ENCODE measurements at regions not wholly inside any gene's neighbourhood (a gene's known extent, or its start where the extent isn't known, plus 50 kb on each side); places are given as distances from the start of the nearest gene placed in this dataset.

GRCh38 chr7:34523226-34523918 lies 134.6 kb upstream of the NPSR1 start:
- no peak for DNase-seq
- no TSS peak for BruUV-seq (replicated peaks)
- H3K4me1 Mint-ChIP-seq (ENCODE audit: low read depth, unreplicated experiment): no peaks in the 10 kb centered on the region
- H3K9me3 Mint-ChIP-seq (ENCODE audit: low read depth, unreplicated experiment): peaks cover 10% of the 10 kb centered on the region
- no peaks in the 10 kb centered on the region for H3K27me3 Mint-ChIP-seq (ENCODE audit: unreplicated experiment)
- TF ChIP-seq, protein P1, sequence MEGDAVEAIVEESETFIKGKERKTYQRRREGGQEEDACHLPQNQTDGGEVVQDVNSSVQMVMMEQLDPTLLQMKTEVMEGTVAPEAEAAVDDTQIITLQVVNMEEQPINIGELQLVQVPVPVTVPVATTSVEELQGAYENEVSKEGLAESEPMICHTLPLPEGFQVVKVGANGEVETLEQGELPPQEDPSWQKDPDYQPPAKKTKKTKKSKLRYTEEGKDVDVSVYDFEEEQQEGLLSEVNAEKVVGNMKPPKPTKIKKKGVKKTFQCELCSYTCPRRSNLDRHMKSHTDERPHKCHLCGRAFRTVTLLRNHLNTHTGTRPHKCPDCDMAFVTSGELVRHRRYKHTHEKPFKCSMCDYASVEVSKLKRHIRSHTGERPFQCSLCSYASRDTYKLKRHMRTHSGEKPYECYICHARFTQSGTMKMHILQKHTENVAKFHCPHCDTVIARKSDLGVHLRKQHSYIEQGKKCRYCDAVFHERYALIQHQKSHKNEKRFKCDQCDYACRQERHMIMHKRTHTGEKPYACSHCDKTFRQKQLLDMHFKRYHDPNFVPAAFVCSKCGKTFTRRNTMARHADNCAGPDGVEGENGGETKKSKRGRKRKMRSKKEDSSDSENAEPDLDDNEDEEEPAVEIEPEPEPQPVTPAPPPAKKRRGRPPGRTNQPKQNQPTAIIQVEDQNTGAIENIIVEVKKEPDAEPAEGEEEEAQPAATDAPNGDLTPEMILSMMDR (IDR thresholded peaks at IDR 0.05; ENCODE audit: unreplicated experiment): no peak
- H3K4me3 Mint-ChIP-seq (ENCODE audit: low read depth, unreplicated experiment): no peak overlapping the region
- CTCF ChIA-PET: no interaction called here
- H3K36me3 Mint-ChIP-seq (ENCODE audit: insufficient read depth, unreplicated experiment): no peaks in the 10 kb centered on the region
- no peak overlapping the region for H3K27ac Mint-ChIP-seq (ENCODE audit: unreplicated experiment)
- intact Hi-C loops (cut with micrococcal nuclease; ENCODE audit: unreplicated experiment): no loop called here

DNA sequence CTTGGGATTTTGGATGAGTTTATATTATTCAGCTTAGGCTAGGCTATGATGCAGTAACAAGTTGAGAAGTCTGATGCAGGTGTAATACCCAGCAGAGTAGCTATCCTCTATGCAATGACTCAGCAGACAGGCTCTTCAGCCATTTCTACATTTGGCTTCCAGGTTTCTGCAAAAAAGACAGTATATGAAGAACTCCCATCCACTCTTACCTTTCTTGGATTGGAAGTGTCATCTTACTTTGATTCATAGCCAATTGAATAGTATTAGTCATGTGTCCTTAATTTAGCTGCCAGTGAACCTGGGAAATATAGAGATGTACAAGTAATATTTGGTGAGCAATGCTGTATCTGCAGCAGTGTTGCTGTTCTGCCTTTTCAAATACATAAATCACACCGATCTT lies 127.8 kb upstream of the NPSR1 start:
- Mint-ChIP-seq H3K9me3 (ENCODE audit: low read depth, unreplicated experiment) (peaks cover 7% of the 10 kb centered on the region), H3K27me3 (ENCODE audit: unreplicated experiment) (no peaks in the 10 kb centered on the region), H3K4me3 (ENCODE audit: low read depth, unreplicated experiment) (no peak overlapping the region), H3K36me3 (ENCODE audit: insufficient read depth, unreplicated experiment) (no peaks in the 10 kb centered on the region), H3K4me1 (ENCODE audit: low read depth, unreplicated experiment) (no peaks in the 10 kb centered on the region), H3K27ac (ENCODE audit: unreplicated experiment) (no peak overlapping the region)
- no peak for DNase-seq
- intact Hi-C loops (cut with micrococcal nuclease; ENCODE audit: unreplicated experiment): no loop called here
- CTCF ChIA-PET: interaction anchor here (0.6 to 0.7 kb wide), 2 partner anchors 33 to 462 kb away, joined by 3 to 7 read pairs; no protein-coding TSS in a partner anchor
- TF ChIP-seq, protein P1 (IDR thresholded peaks at IDR 0.05; ENCODE audit: unreplicated experiment): no peak
- no TSS peak for BruUV-seq (replicated peaks)

DNA sequence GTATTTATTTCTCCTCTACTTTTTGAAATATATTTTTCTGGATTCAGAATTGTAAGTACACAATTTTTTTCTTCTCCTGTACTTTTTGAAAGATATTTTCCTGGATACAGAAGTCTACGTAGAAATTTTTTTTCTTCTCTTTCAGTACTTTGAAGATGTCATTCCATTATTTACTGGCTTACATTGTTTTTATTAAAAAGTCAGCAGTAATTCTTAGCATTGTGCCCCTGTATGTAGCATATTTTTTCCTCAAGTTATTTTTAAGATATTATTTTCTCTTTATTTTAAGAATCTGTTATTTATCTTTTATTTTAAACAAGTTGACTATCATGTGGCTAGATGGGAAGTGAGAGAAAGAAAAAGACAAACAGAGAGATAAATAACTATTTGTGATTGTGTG lies 119.0 kb upstream of the NPSR1 start:
- peaks cover 12% of the 10 kb centered on the region for H3K9me3 Mint-ChIP-seq (ENCODE audit: low read depth, unreplicated experiment)
- CTCF ChIA-PET: no interaction called here
- H3K27me3 Mint-ChIP-seq (ENCODE audit: unreplicated experiment): no peaks in the 10 kb centered on the region
- BruUV-seq (replicated peaks): no TSS peak
- no peak overlapping the region for H3K4me3 Mint-ChIP-seq (ENCODE audit: low read depth, unreplicated experiment)
- intact Hi-C loops (cut with micrococcal nuclease; ENCODE audit: unreplicated experiment): no loop called here
- no peak overlapping the region for H3K27ac Mint-ChIP-seq (ENCODE audit: unreplicated experiment)
- H3K4me1 Mint-ChIP-seq (ENCODE audit: low read depth, unreplicated experiment): no peaks in the 10 kb centered on the region
- no peaks in the 10 kb centered on the region for H3K36me3 Mint-ChIP-seq (ENCODE audit: insufficient read depth, unreplicated experiment)
- TF ChIP-seq, protein P1 (IDR thresholded peaks at IDR 0.05; ENCODE audit: unreplicated experiment): no peak
- DNase-seq: no peak

DNA sequence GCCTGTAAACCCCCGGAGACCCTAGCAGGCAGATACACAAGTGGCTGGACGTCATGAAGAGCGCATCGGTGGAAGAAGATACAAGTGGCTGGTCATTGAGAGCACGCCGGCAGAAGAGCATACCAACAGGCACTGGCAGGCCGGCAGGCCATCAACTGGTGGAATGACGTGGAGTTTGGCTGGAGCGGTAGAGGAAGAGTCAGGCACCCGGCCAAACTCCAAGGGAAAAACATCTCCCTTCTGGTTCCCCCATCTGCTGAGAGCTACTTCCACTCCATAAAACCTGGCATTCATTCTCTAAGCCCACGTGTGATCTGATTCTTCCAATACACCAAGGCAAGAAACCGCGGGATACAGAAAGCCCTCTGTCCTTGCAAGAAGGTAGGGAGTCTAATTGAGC lies 113.4 kb upstream of the NPSR1 start:
- no TSS peak for BruUV-seq (replicated peaks)
- TF ChIP-seq, protein P1 (IDR thresholded peaks at IDR 0.05; ENCODE audit: unreplicated experiment): no peak
- H3K9me3 Mint-ChIP-seq (ENCODE audit: low read depth, unreplicated experiment): peaks cover 10% of the 10 kb centered on the region

More for the DNA sequence above, 113.4 kb upstream of the NPSR1 start:
- Mint-ChIP-seq H3K27ac (ENCODE audit: unreplicated experiment) (no peak overlapping the region), H3K4me3 (ENCODE audit: low read depth, unreplicated experiment) (no peak overlapping the region), H3K4me1 (ENCODE audit: low read depth, unreplicated experiment) (no peaks in the 10 kb centered on the region), H3K27me3 (ENCODE audit: unreplicated experiment) (no peaks in the 10 kb centered on the region), H3K36me3 (ENCODE audit: insufficient read depth, unreplicated experiment) (no peaks in the 10 kb centered on the region)
- intact Hi-C loops (cut with micrococcal nuclease; ENCODE audit: unreplicated experiment): no loop called here
- DNase-seq: no peak
- CTCF ChIA-PET: no interaction called here

Data from Calu3 (cell line).